Endothelial cell (in vitro differentiated cells): ENCODE measurements at regions not wholly inside any gene's neighbourhood (a gene's known extent, or its start where the extent isn't known, plus 50 kb on each side); places are given as distances from the start of the nearest gene placed in this dataset.
A peak's percentile ranks its signal among the peaks of the same experiment; 100 is the strongest.

Source experiments
- DNase-seq: peaks from one replicate; pipeline ENCODE4 v3.0.0; 2021; ENCODE audit warnings: low spot score
- H3K27ac Mint-ChIP-seq: one replicate; pipeline ENCODE4 v1.8.0; 2021; ENCODE audit warnings: mixed read lengths, inconsistent platforms; ENCODE audit not compliant: unreplicated experiment
- H3K27me3 Mint-ChIP-seq: one replicate; pipeline ENCODE4 v1.8.0; 2021; ENCODE audit warnings: mild to moderate bottlenecking, moderate library complexity, mixed read lengths, inconsistent platforms; ENCODE audit not compliant: unreplicated experiment
- H3K36me3 Mint-ChIP-seq: one replicate; pipeline ENCODE4 v1.8.0; 2021; ENCODE audit warnings: mild to moderate bottlenecking, low read depth, mixed read lengths, inconsistent platforms; ENCODE audit not compliant: unreplicated experiment
- H3K4me1 Mint-ChIP-seq: one replicate; pipeline ENCODE4 v1.8.0; 2021; ENCODE audit warnings: mild to moderate bottlenecking, mixed read lengths, inconsistent platforms; ENCODE audit not compliant: unreplicated experiment
- H3K4me3 Mint-ChIP-seq: one replicate; pipeline ENCODE4 v1.8.0; 2021; ENCODE audit warnings: mild to moderate bottlenecking, mixed read lengths, inconsistent platforms; ENCODE audit not compliant: unreplicated experiment
- H3K9me3 Mint-ChIP-seq: one replicate; pipeline ENCODE4 v1.8.0; 2021; ENCODE audit warnings: mixed read lengths, inconsistent platforms; ENCODE audit not compliant: unreplicated experiment
- CTCF ChIP-seq: fragments of 200-600 bp; sonication (generic); IDR thresholded peaks from one replicate; pipeline ENCODE4 v1.5.0; 2021; ENCODE audit warnings: antibody characterized with exemption; ENCODE audit not compliant: unreplicated experiment

- no peak overlapping the region for H3K4me3 Mint-ChIP-seq
- H3K27me3 Mint-ChIP-seq, result no peaks in the 10 kb centered on the region
- no peak for TF ChIP-seq CTCF
- DNase-seq, result no peak
- no peaks in the 10 kb centered on the region for H3K9me3 Mint-ChIP-seq
- no peaks in the 10 kb centered on the region for H3K36me3 Mint-ChIP-seq
- H3K27ac Mint-ChIP-seq, result no peak overlapping the region
- no peaks in the 10 kb centered on the region for H3K4me1 Mint-ChIP-seq
Measured at GRCh38 chr9:86443992-86444391, 89.8 kb upstream of the TUT7 start.

GRCh38 chr9:86434039-86434726 lies 80.0 kb upstream of the TUT7 start:
- peak; percentile 22 for DNase-seq
- peaks cover 2% of the 10 kb centered on the region for H3K27me3 Mint-ChIP-seq
- no peaks in the 10 kb centered on the region for H3K36me3 Mint-ChIP-seq
- no peaks in the 10 kb centered on the region for H3K9me3 Mint-ChIP-seq
- peak; percentile 48 for TF ChIP-seq CTCF
- H3K4me1 Mint-ChIP-seq, result no peaks in the 10 kb centered on the region
- no peak overlapping the region for H3K27ac Mint-ChIP-seq
- H3K4me3 Mint-ChIP-seq, result no peak overlapping the region

GRCh38 chr9:86424251-86424891 lies 70.2 kb upstream of the TUT7 start:
- Mint-ChIP-seq H3K9me3 (no peaks in the 10 kb centered on the region), H3K27ac (no peak overlapping the region), H3K27me3 (peaks cover 4% of the 10 kb centered on the region), H3K4me3 (no peak overlapping the region), H3K4me1 (peaks cover 7% of the 10 kb centered on the region), H3K36me3 (no peaks in the 10 kb centered on the region)
- no peak for DNase-seq
- TF ChIP-seq CTCF, result no peak

GRCh38 chr9:86413971-86414880 lies 60.0 kb upstream of the TUT7 start:
- Mint-ChIP-seq H3K27me3 (no peaks in the 10 kb centered on the region), H3K4me3 (no peak overlapping the region), H3K4me1 (peaks cover 6% of the 10 kb centered on the region), H3K9me3 (no peaks in the 10 kb centered on the region), H3K27ac (no peak overlapping the region), H3K36me3 (no peaks in the 10 kb centered on the region)
- no peak for DNase-seq
- peak; percentile 85 for TF ChIP-seq CTCF

- Mint-ChIP-seq H3K27ac (no peak overlapping the region), H3K36me3 (no peaks in the 10 kb centered on the region), H3K27me3 (no peaks in the 10 kb centered on the region), H3K4me3 (no peak overlapping the region), H3K9me3 (no peaks in the 10 kb centered on the region), H3K4me1 (peaks cover 6% of the 10 kb centered on the region)
- TF ChIP-seq CTCF, result no peak
- DNase-seq, result no peak
Measured at GRCh38 chr9:86410281-86410680, 56.1 kb upstream of the TUT7 start.
